HCT116 (cell line): ENCODE measurements at regions not wholly inside any gene's neighbourhood (a gene's known extent, or its start where the extent isn't known, plus 50 kb on each side); places are given as distances from the start of the nearest gene placed in this dataset.

Source experiments
- ATAC-seq: fragments of 200-7000 bp; cut with Tn5 transposase; 2 replicates; pipeline ENCODE4 v1.9.1; 2020; ENCODE audit warnings: mild to moderate bottlenecking, moderate library complexity
- BruUV-seq: library from RNA; stranded (reverse); fragments of 400-500 nt; replicated peaks from 2 replicates; lab custom pipeline; 2021; lab: Mats Ljungman, UMichigan
- CTCF ChIA-PET: fragments of 300-600 bp; sonication (Branson Sonifier 250); formaldehyde crosslinking; loops from one replicate; lab custom pipeline; 2021; ENCODE audit warnings: antibody characterized with exemption; lab: Charles Lee
- POLR2A ChIA-PET: fragments of 300-600, 350-600 bp; sonication (Branson Sonifier 250); formaldehyde crosslinking; loops from one replicate; lab custom pipeline; 2021; ENCODE audit warnings: antibody characterized with exemption; lab: Charles Lee
- RAD21 ChIA-PET, 2 experiments: fragments of 300-600 bp; sonication (Branson Sonifier 250); formaldehyde crosslinking; loops; one replicate each; lab custom pipeline; 2023; ENCODE audit warnings: low total read pairs in 2 of 2; ENCODE audit not compliant: uncharacterized antibody in 2 of 2, unreplicated experiment in 2 of 2, low non-redundant PET in 1 of 2; lab: Charles Lee
- DNase-seq: peaks from one replicate; pipeline ENCODE4 v3.0.0-alpha.2; 2010; ENCODE audit warnings: low read depth, low spot score
- H2AFZ ChIP-seq: fragments of 200-600 bp; shearing (Covaris generic), sonication (generic); 2 replicates; pipeline ENCODE4 v1.6.1; 2017; ENCODE audit warnings: low read depth, mixed run types, mixed read lengths, antibody characterized with exemption, low read length; ENCODE audit not compliant: poor library complexity, severe bottlenecking
- H3K27ac ChIP-seq: 2 replicates; pipeline ENCODE4 v1.5.1; 2012; ENCODE audit warnings: low read depth, low read length
- H3K27me3 ChIP-seq: fragments of 200-600 bp; sonication (generic); 2 replicates; pipeline ENCODE4 v1.6.1; 2016; ENCODE audit warnings: mixed run types, low read length, mixed read lengths; ENCODE audit not compliant: insufficient read depth
- H3K36me3 ChIP-seq, 2 experiments: fragments of 200-500 bp in 1 of 2; fragments of 200-600 bp in 1 of 2; sonication (Bioruptor generic) in 1 of 2; sonication (generic) in 1 of 2; 2 replicates each; pipeline versions ENCODE4 v1.5.1 to v1.6.1; 2014 to 2016; ENCODE audit warnings: low read length in 2 of 2, inconsistent platforms in 1 of 2, mixed read lengths in 1 of 2, mixed run types in 1 of 2; ENCODE audit not compliant: insufficient read depth in 2 of 2, control insufficient read depth in 1 of 2
- H3K4me1 ChIP-seq, 2 experiments: fragments of 200-600 bp in 1 of 2; sonication (generic) in 1 of 2; 2 replicates each; pipeline versions ENCODE4 v1.5.1 to v1.6.1; 2012 to 2017; ENCODE audit warnings: low read length in 2 of 2, inconsistent platforms in 1 of 2, mild to moderate bottlenecking in 1 of 2, mixed read lengths in 1 of 2, mixed run types in 1 of 2, moderate library complexity in 1 of 2; ENCODE audit not compliant: insufficient read depth in 2 of 2, control insufficient read depth in 1 of 2
- H3K4me2 ChIP-seq: fragments of 200-600 bp; sonication (generic); 2 replicates; pipeline ENCODE4 v1.6.1; 2017; ENCODE audit warnings: mixed run types, low read length, mixed read lengths
- H3K4me3 ChIP-seq, 2 experiments: fragments of 200-600 bp in 1 of 2; sonication (generic) in 1 of 2; replicated peaks in 1 of 2; 2 replicates each; pipeline ENCODE4 v1.5.1; 2011 to 2016; ENCODE audit warnings: low read length in 2 of 2, control low read depth in 1 of 2, low read depth in 1 of 2, mild to moderate bottlenecking in 1 of 2, mixed read lengths in 1 of 2, mixed run types in 1 of 2
- H3K79me2 ChIP-seq: fragments of 200-600 bp; sonication (generic); 2 replicates; pipeline ENCODE4 v1.6.1; 2017; ENCODE audit warnings: mild to moderate bottlenecking, mixed run types, low read length, moderate library complexity, mixed read lengths; ENCODE audit not compliant: insufficient read depth
- H3K9ac ChIP-seq: fragments of 200-600 bp; sonication (generic); 2 replicates; pipeline ENCODE4 v1.6.1; 2016; ENCODE audit warnings: low read length, mixed read lengths
- H3K9me2 ChIP-seq: fragments of 200-600 bp; sonication (generic), shearing (Covaris generic); 2 replicates; pipeline ENCODE4 v1.6.1; 2017; ENCODE audit warnings: mixed run types, mild to moderate bottlenecking, moderate library complexity; ENCODE audit not compliant: insufficient read depth
- H3K9me3 ChIP-seq, 2 experiments: fragments of 200-500 bp in 1 of 2; fragments of 200-600 bp in 1 of 2; sonication (Bioruptor generic) in 1 of 2; sonication (generic) in 1 of 2; 2 replicates each; pipeline ENCODE4 v1.6.1; 2014 to 2017; ENCODE audit warnings: low read length in 2 of 2, mixed read lengths in 2 of 2, inconsistent platforms in 1 of 2, low read depth in 1 of 2, mild to moderate bottlenecking in 1 of 2, mixed run types in 1 of 2, moderate library complexity in 1 of 2; ENCODE audit not compliant: control insufficient read depth in 1 of 2, insufficient read depth in 1 of 2
- H4K20me1 ChIP-seq: fragments of 200-600 bp; sonication (generic), shearing (Covaris generic); 2 replicates; pipeline ENCODE4 v1.6.1; 2017; ENCODE audit warnings: mixed run types, mild to moderate bottlenecking, moderate library complexity; ENCODE audit not compliant: insufficient read depth
- CBX3 ChIP-seq: IDR thresholded peaks from 2 replicates; pipeline ENCODE4 v1.6.1; 2012; ENCODE audit warnings: low read depth
- EGR1 ChIP-seq: IDR thresholded peaks from 2 replicates; pipeline ENCODE4 v1.6.1; 2012; ENCODE audit warnings: low read depth
- ELF1 ChIP-seq: IDR thresholded peaks from 2 replicates; pipeline ENCODE4 v1.6.1; 2012; ENCODE audit warnings: low read depth, borderline replicate concordance
- EZH2 ChIP-seq: fragments of 200-600 bp; sonication (generic); IDR thresholded peaks from 2 replicates; pipeline ENCODE4 v1.6.1; 2017; ENCODE audit warnings: antibody characterized with exemption, mixed run types
- FOSL1 ChIP-seq: IDR thresholded peaks from 2 replicates; pipeline ENCODE4 v1.6.1; 2012; ENCODE audit warnings: low read depth
- JUND ChIP-seq: IDR thresholded peaks from 2 replicates; pipeline ENCODE4 v1.6.1; 2012
- POLR2A ChIP-seq: IDR thresholded peaks from 2 replicates; pipeline ENCODE4 v1.7.0; 2011; ENCODE audit warnings: borderline replicate concordance; ENCODE audit not compliant: insufficient read depth, insufficient read length; ENCODE audit errors: extremely low read depth
- SRF ChIP-seq: IDR thresholded peaks from 2 replicates; pipeline ENCODE4 v1.6.1; 2012; ENCODE audit warnings: low read depth
- TCF7L2 ChIP-seq: IDR thresholded peaks from 2 replicates; pipeline ENCODE4 v1.7.0; 2011; ENCODE audit warnings: borderline replicate concordance, inconsistent platforms; ENCODE audit not compliant: insufficient read depth, insufficient read length; ENCODE audit errors: extremely low read depth
- YY1 ChIP-seq: IDR thresholded peaks from 2 replicates; pipeline ENCODE4 v1.6.1; 2011; ENCODE audit warnings: low read length, low read depth, moderate library complexity, mild to moderate bottlenecking; ENCODE audit not compliant: insufficient replicate concordance; ENCODE audit errors: extremely low read depth
- ZNF274 ChIP-seq: fragments of 200-500 bp; sonication (Bioruptor generic); IDR thresholded peaks from 2 replicates; pipeline ENCODE4 v1.6.1; 2014; ENCODE audit warnings: mild to moderate bottlenecking, low read depth, low read length, inconsistent platforms
- intact Hi-C: fragments of 100-400 bp; cut with micrococcal nuclease; formaldehyde crosslinking; loops from 2 replicates; pipeline ENCODE4 v1.10.0; 2022
- TF ChIP-seq, protein P1 (sequence below): IDR thresholded peaks from 2 replicates; pipeline ENCODE4 v1.6.1; 2012
- TF ChIP-seq, protein P2 (sequence below): IDR thresholded peaks from 2 replicates; pipeline ENCODE4 v1.6.1; 2012
- TF ChIP-seq, protein P3 (sequence below): IDR thresholded peaks from 2 replicates; pipeline ENCODE4 v1.6.1; 2012; ENCODE audit warnings: low read depth
- TF ChIP-seq, protein P4 (sequence below), 3 experiments: fragments of 200-600 bp in 1 of 3; sonication (generic) in 1 of 3; IDR thresholded peaks in 2 of 3; conservative IDR thresholded peaks in 1 of 3; 2 replicates each; pipeline ENCODE4 v1.5.1; 2012 to 2017; ENCODE audit warnings: low read depth in 2 of 3, low read length in 2 of 3, antibody characterized with exemption in 1 of 3, borderline replicate concordance in 1 of 3, control low read depth in 1 of 3, mild to moderate bottlenecking in 1 of 3, mixed read lengths in 1 of 3, mixed run types in 1 of 3, moderate library complexity in 1 of 3; ENCODE audit not compliant: insufficient read depth in 1 of 3

DNA sequence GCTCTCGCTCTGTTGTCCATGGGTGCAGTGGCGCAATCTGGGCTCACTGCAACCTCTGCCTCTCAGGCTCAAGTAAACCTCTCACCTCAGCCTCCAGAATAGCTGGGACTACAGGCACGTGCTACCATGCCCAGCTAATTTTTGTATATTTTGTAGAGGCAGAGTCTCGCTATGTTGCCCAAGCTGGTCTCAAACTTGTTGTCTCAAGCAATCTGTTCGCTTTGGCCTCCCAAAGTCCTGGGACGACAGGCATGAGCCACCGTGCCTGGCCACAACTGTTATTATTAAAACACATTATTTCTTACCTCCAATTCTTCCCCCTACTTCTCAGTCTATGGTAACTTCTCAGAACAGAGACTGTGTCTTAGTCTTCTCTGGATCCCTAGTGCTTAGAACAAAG lies 143.3 kb downstream of the DICER1 start:
- H4K20me1 ChIP-seq, result no peaks in the 10 kb centered on the region
- ATAC-seq, result no peak
- H3K79me2 ChIP-seq, result no peaks in the 10 kb centered on the region
- no peak overlapping the region for H3K4me2 ChIP-seq
- DNase-seq, result no peak
- 0 out of 2 replicates have a peak, but pooled peaks cover 3% of the 10 kb centered on the region for H3K27me3 ChIP-seq
- H3K4me1 ChIP-seq, result no peaks in the 10 kb centered on the region
- no peaks in the 10 kb centered on the region for H3K9me3 ChIP-seq
- POLR2A ChIA-PET, result no interaction called here
- TF ChIP-seq EGR1 (no peak), YY1 (no peak), POLR2A (no peak), CBX3 (no peak), JUND (no peak), ZNF274 (no peak), TCF7L2 (no peak), FOSL1 (no peak)
- TF ChIP-seq, protein P1, sequence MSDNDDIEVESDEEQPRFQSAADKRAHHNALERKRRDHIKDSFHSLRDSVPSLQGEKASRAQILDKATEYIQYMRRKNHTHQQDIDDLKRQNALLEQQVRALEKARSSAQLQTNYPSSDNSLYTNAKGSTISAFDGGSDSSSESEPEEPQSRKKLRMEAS, result no peak
- TF ChIP-seq, protein P2, sequence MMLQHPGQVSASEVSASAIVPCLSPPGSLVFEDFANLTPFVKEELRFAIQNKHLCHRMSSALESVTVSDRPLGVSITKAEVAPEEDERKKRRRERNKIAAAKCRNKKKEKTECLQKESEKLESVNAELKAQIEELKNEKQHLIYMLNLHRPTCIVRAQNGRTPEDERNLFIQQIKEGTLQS, result no peak
- TF ChIP-seq, all 23 proteins: peak for 0
- Histone ChIP-seq H3K27ac (no peak overlapping the region), H2AFZ (no peak overlapping the region), H3K36me3 (no peaks in the 10 kb centered on the region), H3K9me2 (no peaks in the 10 kb centered on the region), H3K4me3 (no peak overlapping the region), H3K9ac (no peak overlapping the region)
- RAD21 ChIA-PET, result no interaction called here
- BruUV-seq, result no TSS peak
- CTCF ChIA-PET, result no interaction called here
- intact Hi-C loops, result no loop called here

DNA sequence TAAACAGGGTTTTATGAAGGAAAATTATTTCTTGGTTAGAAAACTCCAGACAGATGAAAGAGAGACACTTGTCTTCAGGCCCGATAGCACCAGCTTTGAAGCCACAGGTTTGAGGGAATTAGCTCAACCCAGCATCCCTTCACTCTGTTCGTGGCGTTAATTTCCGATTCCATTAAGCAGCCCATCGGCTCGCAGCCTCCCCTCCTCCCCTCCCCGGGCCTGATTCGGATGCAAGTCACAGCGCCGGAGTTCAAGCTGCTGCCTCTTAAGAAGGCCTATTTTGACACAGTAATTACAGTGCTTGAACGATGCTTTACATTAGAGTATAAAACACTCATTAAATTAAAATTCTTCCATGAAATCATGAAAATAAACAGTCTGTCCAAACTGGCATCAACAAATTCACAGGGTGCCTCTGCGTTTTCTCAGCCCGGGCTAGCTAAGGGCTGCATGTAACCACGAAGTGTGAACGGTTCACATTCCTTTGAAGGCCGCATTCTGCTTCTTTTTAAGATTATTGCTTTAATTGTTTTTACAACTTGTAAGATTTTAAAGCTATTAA lies 145.8 kb downstream of the DICER1 start:
- H3K4me1 ChIP-seq, result no peaks in the 10 kb centered on the region
- intact Hi-C loops, result no loop called here
- POLR2A ChIA-PET, result no interaction called here
- H3K9ac ChIP-seq, result no peak overlapping the region
- H3K4me2 ChIP-seq, result no peak overlapping the region
- H3K9me2 ChIP-seq, result no peaks in the 10 kb centered on the region
- H3K36me3 ChIP-seq, result no peaks in the 10 kb centered on the region
- ATAC-seq (no peak), DNase-seq (no peak)
- no peaks in the 10 kb centered on the region for H3K79me2 ChIP-seq
- H3K27ac ChIP-seq, result no peak overlapping the region
- no peaks in the 10 kb centered on the region for H3K9me3 ChIP-seq
- H2AFZ ChIP-seq, result no peak overlapping the region
- H4K20me1 ChIP-seq, result no peaks in the 10 kb centered on the region
- CTCF ChIA-PET, result no interaction called here
- RAD21 ChIA-PET, result no interaction called here
- BruUV-seq, result no TSS peak
- H3K27me3 ChIP-seq, result 0 out of 2 replicates have a peak, but pooled peaks cover 3% of the 10 kb centered on the region
- H3K4me3 ChIP-seq, result no peak overlapping the region
- TF ChIP-seq ZNF274, result no peak
- TF ChIP-seq ELF1, result no peak
- TF ChIP-seq CBX3, result no peak
- TF ChIP-seq SRF, result no peak
- TF ChIP-seq YY1, result no peak
- TF ChIP-seq EZH2, result no peak
- TF ChIP-seq, protein P3, sequence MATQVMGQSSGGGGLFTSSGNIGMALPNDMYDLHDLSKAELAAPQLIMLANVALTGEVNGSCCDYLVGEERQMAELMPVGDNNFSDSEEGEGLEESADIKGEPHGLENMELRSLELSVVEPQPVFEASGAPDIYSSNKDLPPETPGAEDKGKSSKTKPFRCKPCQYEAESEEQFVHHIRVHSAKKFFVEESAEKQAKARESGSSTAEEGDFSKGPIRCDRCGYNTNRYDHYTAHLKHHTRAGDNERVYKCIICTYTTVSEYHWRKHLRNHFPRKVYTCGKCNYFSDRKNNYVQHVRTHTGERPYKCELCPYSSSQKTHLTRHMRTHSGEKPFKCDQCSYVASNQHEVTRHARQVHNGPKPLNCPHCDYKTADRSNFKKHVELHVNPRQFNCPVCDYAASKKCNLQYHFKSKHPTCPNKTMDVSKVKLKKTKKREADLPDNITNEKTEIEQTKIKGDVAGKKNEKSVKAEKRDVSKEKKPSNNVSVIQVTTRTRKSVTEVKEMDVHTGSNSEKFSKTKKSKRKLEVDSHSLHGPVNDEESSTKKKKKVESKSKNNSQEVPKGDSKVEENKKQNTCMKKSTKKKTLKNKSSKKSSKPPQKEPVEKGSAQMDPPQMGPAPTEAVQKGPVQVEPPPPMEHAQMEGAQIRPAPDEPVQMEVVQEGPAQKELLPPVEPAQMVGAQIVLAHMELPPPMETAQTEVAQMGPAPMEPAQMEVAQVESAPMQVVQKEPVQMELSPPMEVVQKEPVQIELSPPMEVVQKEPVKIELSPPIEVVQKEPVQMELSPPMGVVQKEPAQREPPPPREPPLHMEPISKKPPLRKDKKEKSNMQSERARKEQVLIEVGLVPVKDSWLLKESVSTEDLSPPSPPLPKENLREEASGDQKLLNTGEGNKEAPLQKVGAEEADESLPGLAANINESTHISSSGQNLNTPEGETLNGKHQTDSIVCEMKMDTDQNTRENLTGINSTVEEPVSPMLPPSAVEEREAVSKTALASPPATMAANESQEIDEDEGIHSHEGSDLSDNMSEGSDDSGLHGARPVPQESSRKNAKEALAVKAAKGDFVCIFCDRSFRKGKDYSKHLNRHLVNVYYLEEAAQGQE, result no peak
- no peak for TF ChIP-seq TCF7L2
- TF ChIP-seq, protein P4, sequence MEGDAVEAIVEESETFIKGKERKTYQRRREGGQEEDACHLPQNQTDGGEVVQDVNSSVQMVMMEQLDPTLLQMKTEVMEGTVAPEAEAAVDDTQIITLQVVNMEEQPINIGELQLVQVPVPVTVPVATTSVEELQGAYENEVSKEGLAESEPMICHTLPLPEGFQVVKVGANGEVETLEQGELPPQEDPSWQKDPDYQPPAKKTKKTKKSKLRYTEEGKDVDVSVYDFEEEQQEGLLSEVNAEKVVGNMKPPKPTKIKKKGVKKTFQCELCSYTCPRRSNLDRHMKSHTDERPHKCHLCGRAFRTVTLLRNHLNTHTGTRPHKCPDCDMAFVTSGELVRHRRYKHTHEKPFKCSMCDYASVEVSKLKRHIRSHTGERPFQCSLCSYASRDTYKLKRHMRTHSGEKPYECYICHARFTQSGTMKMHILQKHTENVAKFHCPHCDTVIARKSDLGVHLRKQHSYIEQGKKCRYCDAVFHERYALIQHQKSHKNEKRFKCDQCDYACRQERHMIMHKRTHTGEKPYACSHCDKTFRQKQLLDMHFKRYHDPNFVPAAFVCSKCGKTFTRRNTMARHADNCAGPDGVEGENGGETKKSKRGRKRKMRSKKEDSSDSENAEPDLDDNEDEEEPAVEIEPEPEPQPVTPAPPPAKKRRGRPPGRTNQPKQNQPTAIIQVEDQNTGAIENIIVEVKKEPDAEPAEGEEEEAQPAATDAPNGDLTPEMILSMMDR (IDR thresholded peaks at IDR 0.05 in 2 of 3, conservative IDR thresholded peaks at IDR 0.05 in 1 of 3; ENCODE audit: borderline replicate concordance in 1 of 3, insufficient read depth in 1 of 3, low read depth in 2 of 3, low read length in 2 of 3), result no peak
- no peak for TF ChIP-seq EGR1
